ENCODE measurements at regions not wholly inside any gene's neighbourhood (a gene's known extent, or its start where the extent isn't known, plus 50 kb on each side); places are given as distances from the start of the nearest gene placed in this dataset.
A peak's percentile ranks its signal among the peaks of the same experiment; 100 is the strongest.

GRCh38 chr14:100401031-100401692 lies 78.0 kb downstream of the SLC25A47 start:
- Histone ChIP-seq H3K36me3 (ENCODE audit: control insufficient read depth, insufficient read depth, low read length) (no peaks in the 10 kb centered on the region), H3K4me1 (ENCODE audit: control insufficient read depth, insufficient read depth, low read length, poor library complexity, severe bottlenecking) (peaks cover 10% of the 10 kb centered on the region), H3K27ac (ENCODE audit: insufficient read depth, low read length, poor library complexity, severe bottlenecking) (no peak overlapping the region), H3K9me3 (ENCODE audit: control insufficient read depth in 2 of 2, low read length in 2 of 2) (no peaks in the 10 kb centered on the region), H3K4me3 (ENCODE audit: low read depth, low read length) (no peak overlapping the region), H3K27me3 (ENCODE audit: control insufficient read depth, insufficient read depth, low read length) (no peaks in the 10 kb centered on the region)
- H3K36me3 Mint-ChIP-seq = peaks cover 16% of the 10 kb centered on the region
- no peaks in the 10 kb centered on the region for H3K9me3 Mint-ChIP-seq
- no peaks in the 10 kb centered on the region for H3K27me3 Mint-ChIP-seq
- no peak for DNase-seq
- no peak overlapping the region for H3K4me3 Mint-ChIP-seq
- H3K4me1 Mint-ChIP-seq = peaks cover 5 to 33% (median 22%) of the 10 kb centered on the region in 4 donors
- no peak for ATAC-seq (ENCODE audit: low read depth in 2 of 2)
- peak overlapping the region in 1 of 3 donors; percentile 65 for H3K27ac Mint-ChIP-seq

DNA sequence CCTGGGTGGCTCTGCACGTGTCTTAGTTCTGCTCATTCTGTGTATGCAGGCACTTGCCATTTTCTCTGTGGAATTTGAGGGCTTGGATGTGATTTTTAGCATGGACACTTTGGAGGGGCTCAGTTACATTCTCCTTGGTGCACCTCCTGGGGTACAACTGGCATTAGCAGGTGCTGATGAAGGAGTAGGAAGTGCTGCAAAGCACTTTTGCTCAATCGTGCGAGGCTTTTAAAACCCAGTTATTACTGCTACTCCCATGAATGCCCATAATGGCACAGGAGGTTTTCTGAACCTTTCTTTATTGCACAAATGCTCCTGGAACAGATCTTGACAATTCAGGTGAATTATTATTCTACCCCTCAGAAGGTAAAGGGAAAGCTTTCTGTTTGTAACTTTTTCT lies 78.7 kb downstream of the SLC25A47 start:
- no peak overlapping the region for H3K4me3 ChIP-seq (ENCODE audit: low read depth, low read length)
- H3K27me3 ChIP-seq (ENCODE audit: control insufficient read depth, insufficient read depth, low read length) = no peaks in the 10 kb centered on the region
- H3K27me3 Mint-ChIP-seq = no peaks in the 10 kb centered on the region
- peaks cover 17% of the 10 kb centered on the region for H3K4me1 ChIP-seq (ENCODE audit: control insufficient read depth, insufficient read depth, low read length, poor library complexity, severe bottlenecking)
- no peak overlapping the region for H3K27ac ChIP-seq (ENCODE audit: insufficient read depth, low read length, poor library complexity, severe bottlenecking)
- DNase-seq = no peak
- H3K27ac Mint-ChIP-seq = peak overlapping the region in 1 of 3 donors; percentile 65
- no peaks in the 10 kb centered on the region for H3K9me3 Mint-ChIP-seq
- H3K4me3 Mint-ChIP-seq = no peak overlapping the region
- H3K36me3 Mint-ChIP-seq = peaks cover 17% of the 10 kb centered on the region
- ATAC-seq (ENCODE audit: low read depth in 2 of 2) = no peak
- H3K9me3 ChIP-seq (ENCODE audit: control insufficient read depth in 2 of 2, low read length in 2 of 2) = no peaks in the 10 kb centered on the region
- H3K36me3 ChIP-seq (ENCODE audit: control insufficient read depth, insufficient read depth, low read length) = no peaks in the 10 kb centered on the region
- H3K4me1 Mint-ChIP-seq = peaks cover 9 to 39% (median 28%) of the 10 kb centered on the region in 4 donors

DNA sequence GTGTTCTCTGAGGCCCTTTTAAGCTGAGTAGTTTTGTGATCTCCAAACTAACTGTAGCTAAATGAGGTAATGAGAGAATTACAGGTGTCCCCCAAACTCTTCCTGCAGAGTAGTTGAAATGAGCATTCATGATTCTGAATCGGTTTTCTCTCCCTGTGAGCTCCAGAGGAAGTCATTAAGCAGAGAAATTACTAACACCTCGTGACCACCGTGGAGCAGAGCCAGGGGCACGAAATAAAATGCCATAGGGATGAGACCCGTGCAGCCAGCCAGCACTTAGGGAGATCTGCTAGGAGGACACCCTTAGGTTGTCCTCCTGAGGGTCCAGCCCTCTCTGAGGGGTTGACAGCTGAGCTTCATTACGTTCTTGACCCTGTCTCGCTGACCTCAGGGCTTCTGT lies 79.5 kb downstream of the SLC25A47 start:
- DNase-seq = no peak
- Mint-ChIP-seq H3K27ac (no peak overlapping the region), H3K9me3 (no peaks in the 10 kb centered on the region), H3K36me3 (peaks cover 12% of the 10 kb centered on the region), H3K4me1 (peaks cover 11 to 48% (median 35%) of the 10 kb centered on the region in 4 donors), H3K27me3 (no peaks in the 10 kb centered on the region), H3K4me3 (no peak overlapping the region)
- H3K4me1 ChIP-seq (ENCODE audit: control insufficient read depth, insufficient read depth, low read length, poor library complexity, severe bottlenecking) = peaks cover 25% of the 10 kb centered on the region
- no peak overlapping the region for H3K27ac ChIP-seq (ENCODE audit: insufficient read depth, low read length, poor library complexity, severe bottlenecking)
- H3K27me3 ChIP-seq (ENCODE audit: control insufficient read depth, insufficient read depth, low read length) = no peaks in the 10 kb centered on the region
- no peak for ATAC-seq (ENCODE audit: low read depth in 2 of 2)
- H3K4me3 ChIP-seq (ENCODE audit: low read depth, low read length) = no peak overlapping the region
- no peaks in the 10 kb centered on the region for H3K9me3 ChIP-seq (ENCODE audit: control insufficient read depth in 2 of 2, low read length in 2 of 2)
- no peaks in the 10 kb centered on the region for H3K36me3 ChIP-seq (ENCODE audit: control insufficient read depth, insufficient read depth, low read length)

- Mint-ChIP-seq H3K9me3 (no peaks in the 10 kb centered on the region), H3K27ac (peak overlapping the region in 2 of 3 donors; percentile 23 to 38), H3K4me1 (peaks cover 11 to 52% (median 38%) of the 10 kb centered on the region in 4 donors), H3K36me3 (peaks cover 15% of the 10 kb centered on the region), H3K27me3 (no peaks in the 10 kb centered on the region), H3K4me3 (peak overlapping the region in 1 of 4 donors; percentile 21)
- DNase-seq = no peak
- Histone ChIP-seq H3K4me3 (ENCODE audit: low read depth, low read length) (no peak overlapping the region), H3K27me3 (ENCODE audit: control insufficient read depth, insufficient read depth, low read length) (no peaks in the 10 kb centered on the region), H3K4me1 (ENCODE audit: control insufficient read depth, insufficient read depth, low read length, poor library complexity, severe bottlenecking) (peaks cover 28% of the 10 kb centered on the region), H3K27ac (ENCODE audit: insufficient read depth, low read length, poor library complexity, severe bottlenecking) (no peak overlapping the region), H3K36me3 (ENCODE audit: control insufficient read depth, insufficient read depth, low read length) (no peaks in the 10 kb centered on the region), H3K9me3 (ENCODE audit: control insufficient read depth in 2 of 2, low read length in 2 of 2) (no peaks in the 10 kb centered on the region)
- ATAC-seq (ENCODE audit: low read depth in 2 of 2) = no peak
Observed at GRCh38 chr14:100403105-100403504, 80.0 kb downstream of the SLC25A47 start.

DNA sequence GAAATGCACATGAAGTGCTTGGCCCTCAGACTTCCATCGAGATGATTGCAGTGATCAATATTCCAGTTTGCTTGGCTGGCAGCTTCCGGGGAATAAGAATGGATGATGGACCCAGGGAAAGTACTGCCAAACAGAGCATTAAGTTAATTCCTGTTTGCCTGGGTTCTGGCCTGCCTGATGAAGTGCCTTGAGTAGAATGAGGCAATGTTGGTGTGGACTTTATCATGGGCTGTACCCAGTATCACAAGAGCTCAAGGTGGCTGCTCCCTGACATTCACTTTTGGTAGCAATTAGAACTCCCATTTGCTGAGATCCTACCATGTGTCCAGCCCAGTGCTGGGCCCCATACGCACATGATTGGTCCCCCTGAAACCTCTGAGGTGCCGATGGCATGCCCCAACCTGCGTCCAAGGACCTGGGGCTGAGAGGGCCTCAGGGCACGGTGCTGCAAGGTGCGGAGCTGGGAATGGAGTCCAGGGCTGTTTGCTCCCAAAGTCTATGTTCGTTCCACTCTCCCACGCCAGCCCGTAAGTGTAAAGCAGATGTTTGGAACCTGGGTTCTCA lies 80.7 kb downstream of the SLC25A47 start:
- no peak overlapping the region for H3K4me3 Mint-ChIP-seq
- Histone ChIP-seq H3K36me3 (ENCODE audit: control insufficient read depth, insufficient read depth, low read length) (no peaks in the 10 kb centered on the region), H3K4me1 (ENCODE audit: control insufficient read depth, insufficient read depth, low read length, poor library complexity, severe bottlenecking) (peaks cover 28% of the 10 kb centered on the region), H3K27ac (ENCODE audit: insufficient read depth, low read length, poor library complexity, severe bottlenecking) (no peak overlapping the region), H3K9me3 (ENCODE audit: control insufficient read depth in 2 of 2, low read length in 2 of 2) (no peaks in the 10 kb centered on the region), H3K4me3 (ENCODE audit: low read depth, low read length) (no peak overlapping the region), H3K27me3 (ENCODE audit: control insufficient read depth, insufficient read depth, low read length) (no peaks in the 10 kb centered on the region)
- peaks cover 15% of the 10 kb centered on the region for H3K36me3 Mint-ChIP-seq
- peaks cover 16 to 55% (median 38%) of the 10 kb centered on the region in 4 donors for H3K4me1 Mint-ChIP-seq
- ATAC-seq (ENCODE audit: low read depth in 2 of 2) = no peak
- no peaks in the 10 kb centered on the region for H3K27me3 Mint-ChIP-seq
- DNase-seq = no peak
- H3K9me3 Mint-ChIP-seq = no peaks in the 10 kb centered on the region
- H3K27ac Mint-ChIP-seq = peak overlapping the region; percentile 25 to 65 (median 38)

- Mint-ChIP-seq H3K9me3 (no peaks in the 10 kb centered on the region), H3K36me3 (peaks cover 15% of the 10 kb centered on the region), H3K27ac (peak overlapping the region in 2 of 3 donors; percentile 83 to 85), H3K4me3 (no peak overlapping the region), H3K4me1 (peaks cover 17 to 59% (median 37%) of the 10 kb centered on the region in 4 donors), H3K27me3 (no peaks in the 10 kb centered on the region)
- H3K4me1 ChIP-seq (ENCODE audit: control insufficient read depth, insufficient read depth, low read length, poor library complexity, severe bottlenecking) = peaks cover 28% of the 10 kb centered on the region
- no peaks in the 10 kb centered on the region for H3K36me3 ChIP-seq (ENCODE audit: control insufficient read depth, insufficient read depth, low read length)
- ATAC-seq (ENCODE audit: low read depth in 2 of 2) = no peak
- no peaks in the 10 kb centered on the region for H3K27me3 ChIP-seq (ENCODE audit: control insufficient read depth, insufficient read depth, low read length)
- no peaks in the 10 kb centered on the region for H3K9me3 ChIP-seq (ENCODE audit: control insufficient read depth in 2 of 2, low read length in 2 of 2)
- no peak overlapping the region for H3K27ac ChIP-seq (ENCODE audit: insufficient read depth, low read length, poor library complexity, severe bottlenecking)
- no peak for DNase-seq
- H3K4me3 ChIP-seq (ENCODE audit: low read depth, low read length) = no peak overlapping the region
Observed at GRCh38 chr14:100404419-100404818, 81.3 kb downstream of the SLC25A47 start.

GRCh38 chr14:100405760-100406455 lies 82.8 kb downstream of the SLC25A47 start:
- ATAC-seq (ENCODE audit: low read depth in 2 of 2) (no peak), DNase-seq (no peak)
- Histone ChIP-seq H3K4me3 (ENCODE audit: low read depth, low read length) (peak overlapping the region; percentile 32), H3K27me3 (ENCODE audit: control insufficient read depth, insufficient read depth, low read length) (no peaks in the 10 kb centered on the region), H3K4me1 (ENCODE audit: control insufficient read depth, insufficient read depth, low read length, poor library complexity, severe bottlenecking) (peaks cover 28% of the 10 kb centered on the region), H3K27ac (ENCODE audit: insufficient read depth, low read length, poor library complexity, severe bottlenecking) (peak overlapping the region; percentile 51), H3K36me3 (ENCODE audit: control insufficient read depth, insufficient read depth, low read length) (no peaks in the 10 kb centered on the region), H3K9me3 (ENCODE audit: control insufficient read depth in 2 of 2, low read length in 2 of 2) (no peaks in the 10 kb centered on the region)
- H3K27ac Mint-ChIP-seq = peak overlapping the region; percentile 84 to 96 (median 87)
- H3K36me3 Mint-ChIP-seq = peaks cover 15% of the 10 kb centered on the region
- peaks cover 17 to 60% (median 37%) of the 10 kb centered on the region in 4 donors for H3K4me1 Mint-ChIP-seq
- no peaks in the 10 kb centered on the region for H3K27me3 Mint-ChIP-seq
- no peaks in the 10 kb centered on the region for H3K9me3 Mint-ChIP-seq
- peak overlapping the region; percentile 22 to 74 (median 60) for H3K4me3 Mint-ChIP-seq

All from CD4-positive, CD25-positive, alpha-beta regulatory T cell (primary cell).